ENCODE measurements at regions not wholly inside any gene's neighbourhood (a gene's known extent, or its start where the extent isn't known, plus 50 kb on each side); places are given as distances from the start of the nearest gene placed in this dataset.
"Not testable (repeated sequence)": the region's sequence is repeated elsewhere in the genome, so short reads cannot be mapped to it uniquely, and the experiment has no call there.

GRCh38 chr12:38183617-38184016 is 133.0 kb upstream of the ALG10B start:
- H3K36me3 ChIP-seq (replicated peaks in 1 of 2; ENCODE audit: control insufficient read depth in 1 of 2, insufficient read depth in 2 of 2, low read length in 1 of 2); H3K27me3 ChIP-seq (ENCODE audit: insufficient read depth); H2AFZ ChIP-seq (ENCODE audit: low read depth); H3K4me3 ChIP-seq (ENCODE audit: low read depth in 2 of 2, low read length in 1 of 2); H3F3A ChIP-seq (replicated peaks; ENCODE audit: insufficient read depth); DNase-seq; POLR2A ChIA-PET; H3K9me3 ChIP-seq; H3K9ac ChIP-seq; H4K20me1 ChIP-seq (ENCODE audit: insufficient read depth); CTCF ChIA-PET; H3K4me1 ChIP-seq (ENCODE audit: control insufficient read depth in 1 of 2, insufficient read depth in 2 of 2, low read depth in 1 of 2, low read length in 1 of 2); H3K9me2 ChIP-seq; H3K79me2 ChIP-seq (ENCODE audit: insufficient read depth); H3K4me2 ChIP-seq; H3K27ac ChIP-seq (ENCODE audit: low read depth in 2 of 2, low read length in 1 of 2): not testable (repeated sequence)
- WGBS (ENCODE audit: low lambda C conversion rate), result no CpG with 5 or more reads among the region's 1 CpG

- H3K4me3 ChIP-seq (ENCODE audit: low read depth in 2 of 2, low read length in 1 of 2); H3K9ac ChIP-seq; DNase-seq; H3K9me2 ChIP-seq; H3K79me2 ChIP-seq (ENCODE audit: insufficient read depth); H3K9me3 ChIP-seq; H3F3A ChIP-seq (replicated peaks; ENCODE audit: insufficient read depth); H3K4me1 ChIP-seq (ENCODE audit: control insufficient read depth in 1 of 2, insufficient read depth in 2 of 2, low read depth in 1 of 2, low read length in 1 of 2); H3K27ac ChIP-seq (ENCODE audit: low read depth in 2 of 2, low read length in 1 of 2); H3K27me3 ChIP-seq (ENCODE audit: insufficient read depth); CTCF ChIA-PET; H3K36me3 ChIP-seq (replicated peaks in 1 of 2; ENCODE audit: control insufficient read depth in 1 of 2, insufficient read depth in 2 of 2, low read length in 1 of 2); H2AFZ ChIP-seq (ENCODE audit: low read depth); POLR2A ChIA-PET; H4K20me1 ChIP-seq (ENCODE audit: insufficient read depth); H3K4me2 ChIP-seq: not testable (repeated sequence)
- WGBS (ENCODE audit: low lambda C conversion rate), result 0% methylated on average over 1 of the region's 1 CpG
Measured at GRCh38 chr12:38197286-38197685, 119.3 kb upstream of the ALG10B start.

GRCh38 chr12:38201461-38202276 is 114.9 kb upstream of the ALG10B start:
- TF ChIP-seq TEAD4 (IDR thresholded peaks at IDR 0.05; ENCODE audit: borderline replicate concordance, insufficient read depth), result no peak
- TF ChIP-seq RCOR1 (IDR thresholded peaks at IDR 0.05; ENCODE audit: low read length), result no peak
- no peak for TF ChIP-seq USF1 (IDR thresholded peaks at IDR 0.05; ENCODE audit: borderline replicate concordance, low read depth)
- TF ChIP-seq MAX (IDR thresholded peaks at IDR 0.05; ENCODE audit: low read depth), result no peak
- no peak for TF ChIP-seq NFIC (IDR thresholded peaks at IDR 0.05; ENCODE audit: borderline replicate concordance)
- no peak for TF ChIP-seq RXRA (IDR thresholded peaks at IDR 0.05; ENCODE audit: borderline replicate concordance, low read depth)
- WGBS (ENCODE audit: low lambda C conversion rate), result 17% methylated on average over 25 of the region's 41 CpGs
- Histone ChIP-seq H3K9me3 (no peaks in the 10 kb centered on the region), H3K36me3 (replicated peaks in 1 of 2; ENCODE audit: control insufficient read depth in 1 of 2, insufficient read depth in 2 of 2, low read length in 1 of 2) (no peaks in the 10 kb centered on the region), H3K27ac (ENCODE audit: low read depth in 2 of 2, low read length in 1 of 2) (no peak overlapping the region), H2AFZ (ENCODE audit: low read depth) (no peak overlapping the region), H3K79me2 (ENCODE audit: insufficient read depth) (no peaks in the 10 kb centered on the region), H3K4me3 (ENCODE audit: low read depth in 2 of 2, low read length in 1 of 2) (no peak overlapping the region), H3K9me2 (no peaks in the 10 kb centered on the region), H3K27me3 (ENCODE audit: insufficient read depth) (no peaks in the 10 kb centered on the region; the same call in 1 of the 2 replicates), H3F3A (replicated peaks; ENCODE audit: insufficient read depth) (no peaks in the 10 kb centered on the region), H4K20me1 (ENCODE audit: insufficient read depth) (no peaks in the 10 kb centered on the region), H3K9ac (no peak overlapping the region), H3K4me1 (ENCODE audit: control insufficient read depth in 1 of 2, insufficient read depth in 2 of 2, low read depth in 1 of 2, low read length in 1 of 2) (no peaks in the 10 kb centered on the region), H3K4me2 (no peak overlapping the region)
- CTCF ChIA-PET, result no interaction called here
- POLR2A ChIA-PET, result no interaction called here
- no peak for DNase-seq

All from SK-N-SH (cell line).